Parathyroid adenoma (tissue), 2 donors: ENCODE measurements at regions not wholly inside any gene's neighbourhood (a gene's known extent, or its start where the extent isn't known, plus 50 kb on each side); places are given as distances from the start of the nearest gene placed in this dataset.
"Not testable (repeated sequence)": the region's sequence is repeated elsewhere in the genome, so short reads cannot be mapped to it uniquely, and the experiment has no call there.

ENCODE experiments used
- H2AFZ ChIP-seq: fragments of 300-600 bp; sonication (generic); one replicate; pipeline ENCODE4 v1.7.0; 2017; ENCODE audit warnings: antibody characterized with exemption, mild to moderate bottlenecking
- H3K27ac ChIP-seq: fragments of 300-600 bp; sonication (generic); one replicate; pipeline ENCODE4 v1.7.0; 2017
- H3K27me3 ChIP-seq: fragments of 300-600 bp; sonication (generic); one replicate; pipeline ENCODE4 v1.7.0; 2017; ENCODE audit warnings: low read length; ENCODE audit not compliant: control insufficient read depth, insufficient read depth
- H3K36me3 ChIP-seq: fragments of 300-600 bp; sonication (generic); one replicate; pipeline ENCODE4 v1.7.0; 2017; ENCODE audit warnings: low read length; ENCODE audit not compliant: control insufficient read depth, insufficient read depth
- H3K4me1 ChIP-seq: fragments of 300-600 bp; sonication (generic); one replicate; pipeline ENCODE4 v1.7.0; 2017; ENCODE audit warnings: control low read depth
- H3K4me2 ChIP-seq: fragments of 300-600 bp; sonication (generic); one replicate; pipeline ENCODE4 v1.7.0; 2017; ENCODE audit warnings: low read length
- H3K4me3 ChIP-seq: fragments of 300-600 bp; sonication (generic); one replicate; pipeline ENCODE4 v1.7.0; 2017; ENCODE audit warnings: low read depth, low read length
- H3K79me2 ChIP-seq: fragments of 300-600 bp; sonication (generic); one replicate; pipeline ENCODE4 v1.7.0; 2017; ENCODE audit warnings: control low read depth
- H3K9ac ChIP-seq: fragments of 300-600 bp; sonication (generic); one replicate; pipeline ENCODE4 v1.7.0; 2017; ENCODE audit warnings: mild to moderate bottlenecking
- H3K9me3 ChIP-seq: fragments of 300-600 bp; sonication (generic); one replicate; pipeline ENCODE4 v1.7.0; 2017; ENCODE audit warnings: low read length; ENCODE audit not compliant: control insufficient read depth
- CTCF ChIP-seq: fragments of 300-600 bp; sonication (generic); IDR thresholded peaks from one replicate; pipeline ENCODE4 v1.7.0; 2017; ENCODE audit warnings: antibody characterized with exemption, mild to moderate bottlenecking
- donor health status: primary hyperparathyroidism.

GRCh38 chr6:99147206-99147605 is 199.5 kb upstream of the FBXL4 start:
- no peak for TF ChIP-seq CTCF
- no peaks in the 10 kb centered on the region for H3K9me3 ChIP-seq

GRCh38 chr6:99146711-99147110 is 199.0 kb upstream of the FBXL4 start:
- Histone ChIP-seq H3K79me2 (no peaks in the 10 kb centered on the region), H3K9ac (no peak overlapping the region), H3K36me3 (no peaks in the 10 kb centered on the region), H3K4me1 (no peaks in the 10 kb centered on the region), H3K27ac (no peak overlapping the region), H3K4me3 (no peak overlapping the region), H2AFZ (no peak overlapping the region), H3K9me3 (no peaks in the 10 kb centered on the region), H3K4me2 (no peak overlapping the region), H3K27me3 (no peaks in the 10 kb centered on the region)
- no peak for TF ChIP-seq CTCF

More at GRCh38 chr6:99147206-99147605, 199.5 kb upstream of the FBXL4 start:
- Histone ChIP-seq H3K4me2 (no peak overlapping the region), H3K27me3 (no peaks in the 10 kb centered on the region), H3K79me2 (no peaks in the 10 kb centered on the region), H3K36me3 (no peaks in the 10 kb centered on the region), H2AFZ (no peak overlapping the region), H3K27ac (no peak overlapping the region), H3K9ac (no peak overlapping the region), H3K4me1 (no peaks in the 10 kb centered on the region), H3K4me3 (no peak overlapping the region)

GRCh38 chr6:99145738-99146137 is 198.0 kb upstream of the FBXL4 start:
- Histone ChIP-seq H3K9ac (no peak overlapping the region), H2AFZ (no peak overlapping the region), H3K27me3 (no peaks in the 10 kb centered on the region), H3K9me3 (no peaks in the 10 kb centered on the region), H3K79me2 (no peaks in the 10 kb centered on the region), H3K27ac (no peak overlapping the region), H3K4me2 (no peak overlapping the region), H3K4me3 (no peak overlapping the region), H3K4me1 (no peaks in the 10 kb centered on the region), H3K36me3 (no peaks in the 10 kb centered on the region)
- TF ChIP-seq CTCF: no peak

- H3K36me3 ChIP-seq: no peaks in the 10 kb centered on the region
- H3K9me3 ChIP-seq: no peaks in the 10 kb centered on the region
- no peak overlapping the region for H3K4me2 ChIP-seq
- H3K27me3 ChIP-seq: no peaks in the 10 kb centered on the region
- no peaks in the 10 kb centered on the region for H3K4me1 ChIP-seq
- no peak overlapping the region for H3K4me3 ChIP-seq
- no peak overlapping the region for H2AFZ ChIP-seq
- no peak overlapping the region for H3K9ac ChIP-seq
- no peaks in the 10 kb centered on the region for H3K79me2 ChIP-seq
- no peak for TF ChIP-seq CTCF
- H3K27ac ChIP-seq: no peak overlapping the region
Measured at GRCh38 chr6:99143108-99143861, 195.5 kb upstream of the FBXL4 start.

- not testable (repeated sequence) for H3K79me2 ChIP-seq, H3K27ac ChIP-seq, H3K9me3 ChIP-seq, H3K4me1 ChIP-seq, H3K27me3 ChIP-seq, H3K36me3 ChIP-seq, H3K4me2 ChIP-seq, H2AFZ ChIP-seq, H3K4me3 ChIP-seq, H3K9ac ChIP-seq
Measured at GRCh38 chr6:99141906-99142305, 194.2 kb upstream of the FBXL4 start.
